Activated T-cell treated with anti-CD3 and anti-CD28 coated beads, Interleukin-2, amount 50 U/mL, for 48 hours (primary cell): ENCODE measurements at regions not wholly inside any gene's neighbourhood (a gene's known extent, or its start where the extent isn't known, plus 50 kb on each side); places are given as distances from the start of the nearest gene placed in this dataset.

Experiments used
- DNase-seq, 2 experiments: peaks; one replicate each; pipeline ENCODE4 v3.0.0-alpha.2; 2020

- DNase-seq = no peak
Observed at GRCh38 chr9:126275386-126276001, 51.1 kb upstream of the MVB12B start.

GRCh38 chr9:126276056-126276728 is 50.4 kb upstream of the MVB12B start:
- no peak for DNase-seq
